HepG2 (cell line): ENCODE measurements at regions not wholly inside any gene's neighbourhood (a gene's known extent, or its start where the extent isn't known, plus 50 kb on each side); places are given as distances from the start of the nearest gene placed in this dataset.

ENCODE experiments used
- AKAP8 ChIP-seq: sonication (generic); formaldehyde crosslinking; IDR thresholded peaks from 2 replicates; pipeline ENCODE4 v1.5.1; 2020; ENCODE audit warnings: mild to moderate bottlenecking, missing genetic modification reagents
- ATF7 ChIP-seq, 2 experiments: fragments of 450-650 bp in 1 of 2; sonication (generic) in 1 of 2; formaldehyde crosslinking in 1 of 2; IDR thresholded peaks; 2 replicates each; pipeline versions ENCODE4 v1.4.0 to v1.6.1; 2016 to 2020; ENCODE audit warnings: antibody characterized with exemption in 1 of 2, mild to moderate bottlenecking in 1 of 2, missing genetic modification reagents in 1 of 2
- ELF1 ChIP-seq: sonication (generic); formaldehyde crosslinking; IDR thresholded peaks from 2 replicates; pipeline ENCODE4 v1.4.0; 2020; ENCODE audit warnings: missing genetic modification reagents
- ETV5 ChIP-seq: IDR thresholded peaks from 2 replicates; pipeline ENCODE4 v1.6.1; 2018; ENCODE audit warnings: missing biosample characterization, missing genetic modification reagents, inconsistent platforms, borderline replicate concordance
- FOSL2 ChIP-seq: sonication (generic); formaldehyde crosslinking; IDR thresholded peaks from 2 replicates; pipeline ENCODE4 v1.4.0; 2020; ENCODE audit warnings: missing genetic modification reagents
- GABPA ChIP-seq, 2 experiments: IDR thresholded peaks; 2 replicates each; pipeline ENCODE4 v1.6.1; 2011 to 2016; ENCODE audit warnings: low read depth in 2 of 2, low read length in 1 of 2, missing biosample characterization in 1 of 2, missing genetic modification characterization in 1 of 2
- GTF2F1 ChIP-seq: fragments of 150-350 bp; IDR thresholded peaks from 2 replicates; pipeline ENCODE4 v1.6.1; 2014; ENCODE audit warnings: low read length
- HDAC1 ChIP-seq: sonication (generic); formaldehyde crosslinking; IDR thresholded peaks from 2 replicates; pipeline ENCODE4 v1.5.1; 2020; ENCODE audit warnings: mild to moderate bottlenecking, missing genetic modification reagents
- HDAC2 ChIP-seq: sonication (generic); formaldehyde crosslinking; IDR thresholded peaks from 2 replicates; pipeline ENCODE4 v1.4.0; 2020; ENCODE audit warnings: missing genetic modification reagents
- HDAC6 ChIP-seq: fragments of 200-600 bp; sonication (generic); IDR thresholded peaks from 2 replicates; pipeline ENCODE4 v1.7.0; 2017; ENCODE audit warnings: mild to moderate bottlenecking, antibody characterized with exemption, low read length, low read depth
- SOX5 ChIP-seq: IDR thresholded peaks from 2 replicates; pipeline ENCODE4 v1.6.1; 2016; ENCODE audit warnings: borderline replicate concordance
- SP2 ChIP-seq: sonication (generic); formaldehyde crosslinking; IDR thresholded peaks from 2 replicates; pipeline ENCODE4 v1.5.1; 2020; ENCODE audit warnings: mild to moderate bottlenecking, missing genetic modification reagents
- ZFX ChIP-seq: sonication (generic); formaldehyde crosslinking; IDR thresholded peaks from 2 replicates; pipeline ENCODE4 v1.4.0; 2020; ENCODE audit warnings: mild to moderate bottlenecking, low read depth, missing genetic modification reagents, moderate library complexity
- ZNF34 ChIP-seq: sonication (generic); formaldehyde crosslinking; IDR thresholded peaks from 2 replicates; pipeline ENCODE4 v1.4.0; 2020; ENCODE audit warnings: mild to moderate bottlenecking, missing genetic modification reagents, borderline replicate concordance
- ZNF614 ChIP-seq: IDR thresholded peaks from 2 replicates; pipeline ENCODE4 v1.6.1; 2018; ENCODE audit warnings: missing biosample characterization, missing genetic modification reagents, inconsistent platforms, borderline replicate concordance
- TF ChIP-seq, protein P1 (sequence below): IDR thresholded peaks from 2 replicates; pipeline ENCODE4 v1.6.1; 2016; ENCODE audit warnings: mild to moderate bottlenecking
- TF ChIP-seq, protein P2 (sequence below): sonication (generic); formaldehyde crosslinking; conservative IDR thresholded peaks from 2 replicates; pipeline ENCODE4 v1.8.0; 2022; ENCODE audit warnings: mild to moderate bottlenecking, moderate library complexity, missing genetic modification reagents
- TF ChIP-seq, protein P3 (sequence below): sonication (generic); formaldehyde crosslinking; IDR thresholded peaks from 2 replicates; pipeline ENCODE4 v1.5.0; 2020; ENCODE audit warnings: mild to moderate bottlenecking, missing genetic modification reagents
- TF ChIP-seq, protein P4 (sequence below): sonication (generic); formaldehyde crosslinking; IDR thresholded peaks from 2 replicates; pipeline ENCODE4 v1.4.0; 2020; ENCODE audit warnings: missing genetic modification reagents
- TF ChIP-seq, protein P5 (sequence below): sonication (generic); formaldehyde crosslinking; IDR thresholded peaks from 2 replicates; pipeline ENCODE4 v1.5.0; 2020; ENCODE audit warnings: missing genetic modification reagents

DNA sequence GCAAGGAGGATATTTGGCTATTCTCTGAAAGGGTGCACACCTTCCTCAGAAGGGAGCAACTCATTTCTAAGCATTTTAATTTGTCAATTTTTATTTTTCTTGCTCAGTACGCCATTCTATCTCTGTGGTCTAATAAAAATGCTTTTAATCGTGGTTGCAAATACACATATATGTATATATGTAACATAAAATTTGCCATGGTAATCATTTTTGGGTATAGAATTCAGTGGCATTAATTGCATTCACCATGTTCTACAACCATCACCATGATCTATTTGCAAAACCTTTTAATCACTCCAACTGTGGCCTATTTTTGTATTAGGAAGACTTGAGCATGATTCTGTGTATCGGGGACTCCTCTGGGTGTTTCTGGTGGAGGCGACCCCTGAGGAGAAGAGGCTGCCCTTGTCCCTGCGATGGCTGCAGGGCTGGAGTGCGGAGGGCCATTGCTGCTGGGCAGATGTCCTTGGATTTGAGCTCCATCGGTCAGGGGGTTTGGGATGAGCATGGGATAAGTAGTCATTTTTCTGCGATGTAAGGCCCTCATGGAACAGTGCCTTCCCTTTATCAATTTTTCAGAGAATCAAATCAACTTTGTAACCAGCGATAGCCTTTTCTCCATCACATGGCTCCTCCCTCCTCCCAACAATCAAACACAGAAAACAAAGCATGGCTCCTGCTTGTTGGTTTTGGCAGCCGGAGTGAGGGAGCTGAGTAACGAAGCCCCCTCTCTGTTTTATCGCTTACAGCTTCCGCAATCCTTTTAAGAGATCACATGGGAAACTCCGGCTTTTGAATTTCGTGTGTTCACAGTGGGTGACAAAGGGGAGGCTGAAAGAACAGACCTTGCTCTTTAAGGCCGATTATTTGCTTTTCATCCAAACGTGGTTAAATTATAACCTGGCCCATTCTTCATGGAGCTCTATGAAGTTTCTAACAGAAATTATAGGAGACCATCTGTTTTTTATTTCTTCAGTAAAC, 187.3 kb downstream of the TENT4A start (continued):
- TF ChIP-seq, protein P1, sequence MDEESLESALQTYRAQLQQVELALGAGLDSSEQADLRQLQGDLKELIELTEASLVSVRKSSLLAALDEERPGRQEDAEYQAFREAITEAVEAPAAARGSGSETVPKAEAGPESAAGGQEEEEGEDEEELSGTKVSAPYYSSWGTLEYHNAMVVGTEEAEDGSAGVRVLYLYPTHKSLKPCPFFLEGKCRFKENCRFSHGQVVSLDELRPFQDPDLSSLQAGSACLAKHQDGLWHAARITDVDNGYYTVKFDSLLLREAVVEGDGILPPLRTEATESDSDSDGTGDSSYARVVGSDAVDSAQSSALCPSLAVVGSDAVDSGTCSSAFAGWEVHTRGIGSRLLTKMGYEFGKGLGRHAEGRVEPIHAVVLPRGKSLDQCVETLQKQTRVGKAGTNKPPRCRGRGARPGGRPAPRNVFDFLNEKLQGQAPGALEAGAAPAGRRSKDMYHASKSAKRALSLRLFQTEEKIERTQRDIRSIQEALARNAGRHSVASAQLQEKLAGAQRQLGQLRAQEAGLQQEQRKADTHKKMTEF (CRISPR knock-in tag), result peak; percentile 86
- TF ChIP-seq GABPA (IDR thresholded peaks at IDR 0.05; ENCODE audit: low read depth, low read length) (no peak), GABPA (CRISPR knock-in tag; IDR thresholded peaks at IDR 0.05; ENCODE audit: low read depth) (peak; percentile 54), AKAP8 (CRISPR knock-in tag) (no peak), HDAC1 (CRISPR knock-in tag) (0 out of 2 replicates have a peak, but pooled peaks have one; percentile 17), ETV5 (peak; percentile 74; the same call in 1 of the 2 replicates), ZFX (CRISPR knock-in tag) (0 out of 2 replicates have a peak, but pooled peaks have one; percentile 25), SOX5 (CRISPR knock-in tag) (peak; percentile 96), ELF1 (peak; percentile 90), ZNF614 (peak; percentile 48; the same call in 1 of the 2 replicates), ATF7 (IDR thresholded peaks at IDR 0.05) (no peak), ATF7 (CRISPR knock-in tag; IDR thresholded peaks at IDR 0.05) (no peak), HDAC2 (peak; percentile 74), HDAC6 (no peak), ZNF34 (CRISPR knock-in tag) (no peak), SP2 (no peak), GTF2F1 (no peak), FOSL2 (peak; percentile 69; the same call in 1 of the 2 replicates)
- TF ChIP-seq, protein P2, sequence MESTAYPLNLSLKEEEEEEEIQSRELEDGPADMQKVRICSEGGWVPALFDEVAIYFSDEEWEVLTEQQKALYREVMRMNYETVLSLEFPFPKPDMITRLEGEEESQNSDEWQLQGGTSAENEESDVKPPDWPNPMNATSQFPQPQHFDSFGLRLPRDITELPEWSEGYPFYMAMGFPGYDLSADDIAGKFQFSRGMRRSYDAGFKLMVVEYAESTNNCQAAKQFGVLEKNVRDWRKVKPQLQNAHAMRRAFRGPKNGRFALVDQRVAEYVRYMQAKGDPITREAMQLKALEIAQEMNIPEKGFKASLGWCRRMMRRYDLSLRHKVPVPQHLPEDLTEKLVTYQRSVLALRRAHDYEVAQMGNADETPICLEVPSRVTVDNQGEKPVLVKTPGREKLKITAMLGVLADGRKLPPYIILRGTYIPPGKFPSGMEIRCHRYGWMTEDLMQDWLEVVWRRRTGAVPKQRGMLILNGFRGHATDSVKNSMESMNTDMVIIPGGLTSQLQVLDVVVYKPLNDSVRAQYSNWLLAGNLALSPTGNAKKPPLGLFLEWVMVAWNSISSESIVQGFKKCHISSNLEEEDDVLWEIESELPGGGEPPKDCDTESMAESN (CRISPR knock-in tag), result no peak
- TF ChIP-seq, protein P3, sequence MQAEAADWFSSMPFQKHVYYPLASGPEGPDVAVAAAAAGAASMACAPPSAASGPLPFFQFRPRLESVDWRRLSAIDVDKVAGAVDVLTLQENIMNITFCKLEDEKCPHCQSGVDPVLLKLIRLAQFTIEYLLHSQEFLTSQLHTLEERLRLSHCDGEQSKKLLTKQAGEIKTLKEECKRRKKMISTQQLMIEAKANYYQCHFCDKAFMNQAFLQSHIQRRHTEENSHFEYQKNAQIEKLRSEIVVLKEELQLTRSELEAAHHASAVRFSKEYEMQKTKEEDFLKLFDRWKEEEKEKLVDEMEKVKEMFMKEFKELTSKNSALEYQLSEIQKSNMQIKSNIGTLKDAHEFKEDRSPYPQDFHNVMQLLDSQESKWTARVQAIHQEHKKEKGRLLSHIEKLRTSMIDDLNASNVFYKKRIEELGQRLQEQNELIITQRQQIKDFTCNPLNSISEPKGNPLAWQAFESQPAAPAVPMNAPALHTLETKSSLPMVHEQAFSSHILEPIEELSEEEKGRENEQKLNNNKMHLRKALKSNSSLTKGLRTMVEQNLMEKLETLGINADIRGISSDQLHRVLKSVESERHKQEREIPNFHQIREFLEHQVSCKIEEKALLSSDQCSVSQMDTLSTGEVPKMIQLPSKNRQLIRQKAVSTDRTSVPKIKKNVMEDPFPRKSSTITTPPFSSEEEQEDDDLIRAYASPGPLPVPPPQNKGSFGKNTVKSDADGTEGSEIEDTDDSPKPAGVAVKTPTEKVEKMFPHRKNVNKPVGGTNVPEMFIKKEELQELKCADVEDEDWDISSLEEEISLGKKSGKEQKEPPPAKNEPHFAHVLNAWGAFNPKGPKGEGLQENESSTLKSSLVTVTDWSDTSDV (CRISPR knock-in tag), result no peak
- TF ChIP-seq, protein P4, sequence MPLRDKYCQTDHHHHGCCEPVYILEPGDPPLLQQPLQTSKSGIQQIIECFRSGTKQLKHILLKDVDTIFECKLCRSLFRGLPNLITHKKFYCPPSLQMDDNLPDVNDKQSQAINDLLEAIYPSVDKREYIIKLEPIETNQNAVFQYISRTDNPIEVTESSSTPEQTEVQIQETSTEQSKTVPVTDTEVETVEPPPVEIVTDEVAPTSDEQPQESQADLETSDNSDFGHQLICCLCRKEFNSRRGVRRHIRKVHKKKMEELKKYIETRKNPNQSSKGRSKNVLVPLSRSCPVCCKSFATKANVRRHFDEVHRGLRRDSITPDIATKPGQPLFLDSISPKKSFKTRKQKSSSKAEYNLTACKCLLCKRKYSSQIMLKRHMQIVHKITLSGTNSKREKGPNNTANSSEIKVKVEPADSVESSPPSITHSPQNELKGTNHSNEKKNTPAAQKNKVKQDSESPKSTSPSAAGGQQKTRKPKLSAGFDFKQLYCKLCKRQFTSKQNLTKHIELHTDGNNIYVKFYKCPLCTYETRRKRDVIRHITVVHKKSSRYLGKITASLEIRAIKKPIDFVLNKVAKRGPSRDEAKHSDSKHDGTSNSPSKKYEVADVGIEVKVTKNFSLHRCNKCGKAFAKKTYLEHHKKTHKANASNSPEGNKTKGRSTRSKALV (CRISPR knock-in tag), result no peak
- TF ChIP-seq, protein P5, sequence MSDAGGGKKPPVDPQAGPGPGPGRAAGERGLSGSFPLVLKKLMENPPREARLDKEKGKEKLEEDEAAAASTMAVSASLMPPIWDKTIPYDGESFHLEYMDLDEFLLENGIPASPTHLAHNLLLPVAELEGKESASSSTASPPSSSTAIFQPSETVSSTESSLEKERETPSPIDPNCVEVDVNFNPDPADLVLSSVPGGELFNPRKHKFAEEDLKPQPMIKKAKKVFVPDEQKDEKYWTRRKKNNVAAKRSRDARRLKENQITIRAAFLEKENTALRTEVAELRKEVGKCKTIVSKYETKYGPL, result no peak
